ENCODE measurements at regions not wholly inside any gene's neighbourhood (a gene's known extent, or its start where the extent isn't known, plus 50 kb on each side); places are given as distances from the start of the nearest gene placed in this dataset.

- TF ChIP-seq, protein P1, sequence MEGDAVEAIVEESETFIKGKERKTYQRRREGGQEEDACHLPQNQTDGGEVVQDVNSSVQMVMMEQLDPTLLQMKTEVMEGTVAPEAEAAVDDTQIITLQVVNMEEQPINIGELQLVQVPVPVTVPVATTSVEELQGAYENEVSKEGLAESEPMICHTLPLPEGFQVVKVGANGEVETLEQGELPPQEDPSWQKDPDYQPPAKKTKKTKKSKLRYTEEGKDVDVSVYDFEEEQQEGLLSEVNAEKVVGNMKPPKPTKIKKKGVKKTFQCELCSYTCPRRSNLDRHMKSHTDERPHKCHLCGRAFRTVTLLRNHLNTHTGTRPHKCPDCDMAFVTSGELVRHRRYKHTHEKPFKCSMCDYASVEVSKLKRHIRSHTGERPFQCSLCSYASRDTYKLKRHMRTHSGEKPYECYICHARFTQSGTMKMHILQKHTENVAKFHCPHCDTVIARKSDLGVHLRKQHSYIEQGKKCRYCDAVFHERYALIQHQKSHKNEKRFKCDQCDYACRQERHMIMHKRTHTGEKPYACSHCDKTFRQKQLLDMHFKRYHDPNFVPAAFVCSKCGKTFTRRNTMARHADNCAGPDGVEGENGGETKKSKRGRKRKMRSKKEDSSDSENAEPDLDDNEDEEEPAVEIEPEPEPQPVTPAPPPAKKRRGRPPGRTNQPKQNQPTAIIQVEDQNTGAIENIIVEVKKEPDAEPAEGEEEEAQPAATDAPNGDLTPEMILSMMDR (IDR thresholded peaks at IDR 0.05; ENCODE audit: low read depth, low read length): no peak
- no peak for DNase-seq (ENCODE audit: low read depth, low spot score)
- no peak overlapping the region for H3K4me3 ChIP-seq (ENCODE audit: low read depth, low read length)
- in situ Hi-C loops (cut with HindIII; ENCODE audit: low sequenced_read_pairs): no loop called here
These were observed 80.7 kb upstream of the DUSP10 start for GRCh38 chr1:221822591-221822990.

DNA sequence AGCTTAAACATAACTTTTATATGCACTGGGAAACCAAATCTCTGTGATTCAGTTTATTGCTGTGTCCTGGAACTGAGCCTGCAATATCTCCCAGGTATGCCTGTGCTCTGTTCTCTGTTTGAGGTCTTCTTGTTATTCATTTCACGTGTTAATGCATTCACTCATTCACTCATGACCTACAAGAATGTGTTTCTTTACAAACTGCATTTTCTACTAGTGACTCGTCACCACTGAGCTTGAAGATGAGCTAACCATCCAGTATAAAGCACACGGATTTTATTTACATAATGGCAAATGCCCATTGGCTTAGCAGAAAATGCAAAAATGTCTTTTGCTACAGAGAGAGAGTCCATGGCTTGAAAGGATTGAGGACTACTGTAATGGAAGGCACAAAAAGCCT is 75.0 kb upstream of the DUSP10 start:
- DNase-seq (ENCODE audit: low read depth, low spot score): peak; percentile 92
- in situ Hi-C loops (cut with HindIII; ENCODE audit: low sequenced_read_pairs): no loop called here
- H3K4me3 ChIP-seq (ENCODE audit: low read depth, low read length): no peak overlapping the region
- TF ChIP-seq, protein P1 (IDR thresholded peaks at IDR 0.05; ENCODE audit: low read depth, low read length): no peak

DNA sequence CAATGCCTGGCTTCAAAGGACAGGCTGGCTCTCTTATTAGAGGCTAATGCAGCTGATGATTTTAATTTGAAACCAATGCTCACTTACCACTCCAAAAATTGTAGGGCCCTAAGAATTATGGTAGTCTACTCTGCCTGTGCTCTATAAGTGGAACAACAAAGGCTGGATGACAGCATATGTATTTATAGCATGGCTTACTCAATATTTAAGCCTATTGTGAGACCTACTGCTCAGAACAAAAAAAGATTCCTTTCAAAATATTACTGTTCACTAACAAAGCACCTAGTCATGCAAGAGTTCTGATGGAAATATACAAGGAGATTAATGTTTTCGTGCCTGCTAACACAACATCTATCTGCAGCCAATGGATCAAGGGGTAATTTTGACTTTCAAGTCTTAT is 73.8 kb upstream of the DUSP10 start:
- TF ChIP-seq, protein P1 (IDR thresholded peaks at IDR 0.05; ENCODE audit: low read depth, low read length): no peak
- in situ Hi-C loops (cut with HindIII; ENCODE audit: low sequenced_read_pairs): no loop called here
- no peak for DNase-seq (ENCODE audit: low read depth, low spot score)
- H3K4me3 ChIP-seq (ENCODE audit: low read depth, low read length): no peak overlapping the region

DNA sequence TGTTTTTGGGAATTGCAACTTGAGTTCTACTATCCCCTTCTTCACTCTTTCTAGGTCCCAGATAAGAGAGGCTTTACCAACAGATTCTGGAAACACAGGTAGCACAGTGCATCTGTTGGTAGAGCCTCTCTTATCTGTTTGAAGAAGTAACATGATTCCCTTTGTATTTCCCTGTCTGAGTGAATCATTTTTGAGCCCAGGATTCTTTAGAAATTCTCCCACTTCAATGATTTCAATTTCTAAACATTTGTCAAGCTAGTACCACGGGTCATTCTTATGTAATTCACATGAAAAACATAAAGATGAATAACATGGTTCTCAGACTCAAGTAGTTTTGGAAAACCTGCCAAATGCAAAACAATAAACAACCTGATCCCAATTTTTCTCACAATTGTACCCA is 72.0 kb upstream of the DUSP10 start:
- H3K4me3 ChIP-seq (ENCODE audit: low read depth, low read length): no peak overlapping the region
- in situ Hi-C loops (cut with HindIII; ENCODE audit: low sequenced_read_pairs): no loop called here
- no peak for DNase-seq (ENCODE audit: low read depth, low spot score)
- TF ChIP-seq, protein P1 (IDR thresholded peaks at IDR 0.05; ENCODE audit: low read depth, low read length): no peak

DNA sequence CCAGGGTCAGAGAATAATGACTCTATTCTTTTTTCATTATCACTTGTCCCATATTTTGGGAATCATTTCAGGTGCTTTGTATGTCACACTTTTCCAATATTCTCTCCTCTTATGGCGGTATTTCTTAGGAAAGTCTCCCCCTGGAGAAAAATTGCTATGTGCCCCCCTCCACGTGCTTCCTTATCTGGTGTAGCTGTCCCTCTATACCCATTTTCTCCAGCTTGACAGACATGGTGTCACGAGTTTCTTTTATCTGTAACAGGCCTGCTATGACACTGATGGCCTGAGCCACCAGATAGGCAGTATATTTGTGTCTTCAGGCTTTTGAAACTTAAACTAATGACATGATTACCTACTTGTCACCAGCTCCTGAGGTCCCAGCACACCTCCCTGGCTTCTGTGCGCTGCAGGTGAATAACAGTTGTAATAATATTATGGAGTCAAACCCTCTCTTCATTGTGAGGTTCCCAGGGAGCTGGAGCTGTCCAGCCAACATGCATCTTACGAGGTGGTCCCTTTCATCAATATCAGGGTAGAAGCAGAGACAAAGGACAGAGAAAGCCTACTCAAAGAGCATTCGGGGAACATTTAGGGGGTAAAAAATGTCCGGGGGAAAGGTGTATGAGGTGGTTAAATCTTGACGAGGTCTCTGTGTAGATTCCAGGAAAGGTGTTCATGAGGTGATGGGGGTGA is 71.2 kb upstream of the DUSP10 start:
- TF ChIP-seq, protein P1 (IDR thresholded peaks at IDR 0.05; ENCODE audit: low read depth, low read length): no peak
- in situ Hi-C loops (cut with HindIII; ENCODE audit: low sequenced_read_pairs): no loop called here
- DNase-seq (ENCODE audit: low read depth, low spot score): no peak
- H3K4me3 ChIP-seq (ENCODE audit: low read depth, low read length): no peak overlapping the region

- in situ Hi-C loops (cut with HindIII; ENCODE audit: low sequenced_read_pairs): no loop called here
- TF ChIP-seq, protein P1 (IDR thresholded peaks at IDR 0.05; ENCODE audit: low read depth, low read length): no peak
- no peak overlapping the region for H3K4me3 ChIP-seq (ENCODE audit: low read depth, low read length)
- DNase-seq (ENCODE audit: low read depth, low spot score): no peak
These were observed 70.3 kb upstream of the DUSP10 start for GRCh38 chr1:221812088-221812752.

Measured in astrocyte of the spinal cord (primary cell).